GM19351 (cell line): ENCODE measurements at regions not wholly inside any gene's neighbourhood (a gene's known extent, or its start where the extent isn't known, plus 50 kb on each side); places are given as distances from the start of the nearest gene placed in this dataset.

ENCODE experiments used
- ATAC-seq: cut with Tn5 transposase; IDR thresholded peaks from one replicate; pipeline ENCODE4 v1.9.1; 2021; ENCODE audit warnings: mild to moderate bottlenecking, moderate library complexity; ENCODE audit not compliant: unreplicated experiment

DNA sequence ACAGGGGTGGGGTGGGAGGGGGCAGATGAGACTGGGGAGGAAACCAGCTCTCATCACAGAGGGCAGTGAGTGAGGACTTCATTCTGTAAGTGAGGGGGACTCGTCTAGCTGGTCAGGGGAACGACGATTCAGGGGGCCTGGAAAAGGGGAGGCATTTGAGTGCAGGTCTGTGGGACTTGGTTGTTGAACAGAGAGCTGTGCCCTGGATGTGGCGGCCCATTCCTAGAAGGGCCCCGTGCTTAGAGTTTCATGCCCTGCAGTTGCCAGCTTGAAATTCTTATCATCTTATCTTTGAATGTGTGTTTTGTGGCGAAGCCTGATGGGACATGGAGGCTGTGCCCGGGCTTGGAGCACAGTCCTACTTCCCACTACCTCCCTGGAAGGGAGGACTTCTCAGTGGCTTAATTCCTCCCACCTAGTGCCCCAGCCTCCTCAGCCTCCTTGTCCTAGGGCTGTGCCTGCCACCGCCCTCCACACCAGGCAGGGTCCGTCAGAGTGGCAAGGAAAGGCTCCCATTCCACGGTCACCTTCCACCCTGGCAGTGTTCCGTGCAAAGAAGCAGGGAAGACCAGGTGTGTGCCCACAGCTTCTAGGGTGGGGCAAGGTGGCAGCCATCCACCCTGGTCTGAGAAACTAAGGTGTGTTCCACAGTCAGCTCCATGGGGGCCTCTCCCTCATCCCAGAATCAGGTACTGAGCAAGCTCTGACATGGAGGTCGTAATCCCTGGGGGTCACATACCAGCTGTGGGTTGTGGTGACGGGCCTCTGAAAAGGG lies 59.7 kb upstream of the LMO1 start:
- ATAC-seq: no peak

DNA sequence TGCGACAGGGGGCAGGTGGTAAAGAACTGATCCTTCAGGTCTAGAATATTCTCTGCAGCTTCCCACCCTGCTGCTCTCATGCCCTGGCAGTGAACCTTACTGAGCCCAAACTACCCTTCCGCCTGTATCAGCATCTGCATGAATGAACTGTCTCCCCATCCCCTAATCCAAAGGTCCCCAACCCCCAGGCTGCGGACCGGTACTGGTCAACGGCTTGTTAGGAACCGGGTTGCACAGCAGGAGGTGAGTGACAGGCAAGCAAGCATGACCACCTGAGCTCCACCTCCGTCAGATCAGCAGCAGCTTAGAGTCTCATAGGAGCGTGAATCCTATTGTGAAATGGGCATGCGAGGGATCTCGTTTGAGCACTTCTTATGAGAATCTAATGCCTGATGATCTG lies 58.2 kb upstream of the LMO1 start:
- ATAC-seq: no peak

DNA sequence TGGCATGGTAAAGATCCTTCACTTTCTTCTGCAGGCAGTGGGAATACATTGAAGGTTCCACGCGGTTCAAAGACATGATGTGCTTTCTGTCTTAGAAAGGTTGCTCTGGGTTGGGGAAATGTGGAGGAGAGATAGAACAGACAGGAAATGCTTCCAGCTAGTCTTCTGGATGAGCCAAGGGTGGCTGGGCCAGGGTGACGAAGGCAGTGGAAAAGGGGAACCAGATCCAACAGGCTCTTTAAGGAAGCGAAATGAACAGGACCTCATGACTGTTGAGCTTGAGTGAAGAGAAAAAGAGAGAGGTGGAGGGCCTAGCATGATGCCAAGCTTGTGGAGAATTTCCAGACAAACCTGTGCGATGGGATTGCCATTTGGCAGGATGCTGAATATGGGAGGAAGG lies 56.4 kb upstream of the LMO1 start:
- no peak for ATAC-seq

DNA sequence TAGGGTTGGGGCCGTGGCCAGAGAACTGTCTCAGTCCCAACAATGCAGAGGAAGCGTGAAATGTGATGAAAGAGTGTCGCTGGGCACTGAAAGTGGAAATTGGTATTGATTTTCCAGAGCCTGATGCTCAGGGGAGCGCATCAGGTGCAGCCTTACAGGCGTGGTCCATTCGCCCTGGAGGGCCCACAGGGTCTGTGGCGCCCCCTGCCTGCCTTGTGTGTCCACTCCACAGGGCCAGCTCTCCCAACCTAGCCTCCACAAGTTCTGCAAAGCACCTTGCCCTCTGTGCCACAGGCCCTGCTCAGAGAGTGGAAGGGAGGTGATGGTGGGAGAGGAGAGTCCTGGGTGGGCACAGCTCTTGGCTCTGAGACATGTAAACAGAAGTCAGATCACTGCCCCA lies 54.9 kb upstream of the LMO1 start:
- no peak for ATAC-seq

DNA sequence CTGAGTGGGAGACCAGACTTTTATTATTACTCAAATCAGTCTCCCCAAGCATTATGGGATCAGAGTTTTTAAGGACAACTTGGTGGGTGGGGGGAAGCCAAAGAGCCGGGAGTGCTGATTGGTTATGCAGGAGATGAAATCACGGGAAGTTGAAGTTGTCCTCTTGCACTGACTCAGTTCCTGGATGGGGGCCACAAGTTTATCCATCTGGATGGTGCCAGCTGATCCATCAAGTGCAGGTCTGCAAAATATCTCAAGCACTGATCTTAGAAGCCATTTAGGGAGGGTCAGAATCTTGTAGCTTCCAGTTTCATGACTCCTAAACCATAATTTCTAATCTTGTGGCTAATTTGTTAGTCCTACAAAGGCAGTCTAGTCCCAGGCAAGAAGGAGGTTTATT lies 53.5 kb upstream of the LMO1 start:
- no peak for ATAC-seq

DNA sequence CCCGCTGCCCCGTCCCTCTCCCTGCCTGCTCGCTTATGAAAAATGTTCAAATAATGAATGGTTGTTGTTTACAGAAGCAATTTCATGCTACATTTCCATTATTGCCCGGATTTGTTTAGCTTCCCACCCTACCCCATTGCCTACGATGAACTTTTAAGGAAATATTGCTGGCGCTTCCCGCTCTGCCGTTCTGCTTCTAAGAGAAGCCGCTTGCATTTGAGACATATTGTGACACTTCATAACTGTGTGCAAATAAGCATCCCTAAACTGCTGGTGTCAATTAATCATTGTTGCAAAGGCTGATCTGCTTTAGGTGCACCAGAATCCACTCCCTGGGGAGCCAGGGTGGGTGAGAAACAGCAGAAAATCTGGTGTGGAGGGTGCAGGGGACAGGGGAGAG lies 52.3 kb upstream of the LMO1 start:
- ATAC-seq: no peak

DNA sequence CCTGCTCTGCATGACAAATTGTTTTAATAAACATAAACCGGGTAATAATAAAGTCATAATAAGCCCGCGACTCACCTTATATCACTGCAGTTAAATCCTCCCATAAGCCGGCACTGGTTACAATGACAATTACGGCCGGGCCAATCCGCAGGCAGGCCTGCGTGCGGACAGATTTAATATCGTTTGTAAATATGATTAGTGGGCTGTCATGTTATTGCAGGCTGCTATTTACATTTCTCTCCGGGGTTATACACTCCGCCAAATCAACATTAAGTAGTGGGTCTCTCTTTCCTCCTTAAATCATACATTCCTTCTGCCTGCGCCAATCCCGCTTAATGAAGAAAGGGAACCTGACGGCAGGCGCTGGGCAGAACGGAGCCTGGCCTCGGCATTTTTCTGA lies 51.8 kb upstream of the LMO1 start:
- ATAC-seq: no peak

DNA sequence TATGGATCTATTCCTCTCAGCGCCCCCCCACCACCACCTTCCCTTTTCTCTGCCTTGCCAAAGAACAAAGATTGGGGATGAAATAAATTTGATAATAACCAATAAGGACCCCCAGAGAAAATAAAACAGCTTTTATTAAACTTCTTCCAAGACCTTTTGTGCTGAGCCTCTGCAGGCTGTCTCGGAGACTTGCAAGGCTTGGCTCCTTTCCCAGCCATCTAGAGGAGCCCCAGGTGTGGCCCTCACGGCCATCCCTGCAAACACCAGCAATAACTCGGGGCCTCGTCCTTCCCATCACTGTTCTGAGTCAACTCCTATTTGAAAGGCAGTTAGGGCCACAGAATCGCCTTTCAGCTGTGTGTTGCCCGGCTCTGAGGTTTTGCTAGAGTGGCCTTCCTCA lies 51.2 kb upstream of the LMO1 start:
- no peak for ATAC-seq

DNA sequence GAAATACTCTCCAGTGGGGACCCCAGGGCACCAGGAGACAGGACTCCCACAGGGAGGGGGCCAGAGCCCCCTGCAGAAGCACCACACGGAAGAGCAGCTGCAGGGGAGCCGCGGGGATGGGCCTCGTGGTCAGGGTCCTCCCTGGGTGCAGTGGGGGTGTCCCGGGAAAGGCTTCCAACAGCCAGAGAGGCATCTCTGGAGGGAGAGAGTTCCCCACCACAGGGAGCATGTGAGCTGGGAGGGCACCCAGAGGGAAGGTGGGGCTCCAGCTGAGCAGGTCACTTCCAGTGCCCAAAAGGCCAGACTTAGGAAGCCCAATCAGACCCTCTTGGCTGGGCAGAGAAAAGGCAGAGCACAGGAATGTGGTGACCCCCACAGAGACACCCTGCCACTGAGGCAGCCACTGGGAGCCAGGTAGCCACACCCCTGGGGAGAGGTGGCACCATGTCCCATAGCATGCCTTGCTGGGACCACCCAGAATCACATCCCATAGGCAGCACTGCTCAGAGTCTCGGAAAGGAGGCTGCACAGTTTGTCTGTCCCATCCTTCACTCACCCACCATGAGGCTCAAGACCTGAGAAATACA lies 49.9 kb upstream of the LMO1 start:
- no peak for ATAC-seq
